GM18519 (cell line): ENCODE measurements at regions not wholly inside any gene's neighbourhood (a gene's known extent, or its start where the extent isn't known, plus 50 kb on each side); places are given as distances from the start of the nearest gene placed in this dataset.

Source experiments
- ATAC-seq: cut with Tn5 transposase; IDR thresholded peaks from one replicate; pipeline ENCODE4 v1.9.1; 2021; ENCODE audit warnings: mild to moderate bottlenecking, moderate library complexity; ENCODE audit not compliant: unreplicated experiment, low FRiP score

- no peak for ATAC-seq
Observed at GRCh38 chr2:137823196-137823595, 141.1 kb upstream of the HNMT start.

GRCh38 chr2:137824501-137824900 is 139.8 kb upstream of the HNMT start:
- no peak for ATAC-seq

- peak; percentile 96 for ATAC-seq
Observed at GRCh38 chr2:137826373-137827372, 137.6 kb upstream of the HNMT start.

- no peak for ATAC-seq
Observed at GRCh38 chr2:137828624-137829023, 135.6 kb upstream of the HNMT start.

GRCh38 chr2:137829251-137829650 is 135.0 kb upstream of the HNMT start:
- ATAC-seq = no peak

- ATAC-seq = no peak
Observed at GRCh38 chr2:137834760-137835379, 129.4 kb upstream of the HNMT start.

GRCh38 chr2:137836671-137837070 is 127.6 kb upstream of the HNMT start:
- no peak for ATAC-seq

GRCh38 chr2:137837830-137838229 is 126.4 kb upstream of the HNMT start:
- no peak for ATAC-seq

GRCh38 chr2:137838255-137839092 is 125.8 kb upstream of the HNMT start:
- ATAC-seq = peak; percentile 73

GRCh38 chr2:137842430-137842829 is 121.8 kb upstream of the HNMT start:
- no peak for ATAC-seq

- ATAC-seq = no peak
Observed at GRCh38 chr2:137842952-137843351, 121.3 kb upstream of the HNMT start.

GRCh38 chr2:137845422-137845821 is 118.9 kb upstream of the HNMT start:
- ATAC-seq = no peak

GRCh38 chr2:137846993-137847392 is 117.3 kb upstream of the HNMT start:
- ATAC-seq = no peak

- no peak for ATAC-seq
Observed at GRCh38 chr2:137847443-137847842, 116.8 kb upstream of the HNMT start.

- ATAC-seq = no peak
Observed at GRCh38 chr2:137857881-137858280, 106.4 kb upstream of the HNMT start.

GRCh38 chr2:137862651-137863050 is 101.6 kb upstream of the HNMT start:
- no peak for ATAC-seq

- peak; percentile 65 for ATAC-seq
Observed at GRCh38 chr2:137865954-137866540, 98.2 kb upstream of the HNMT start.

- no peak for ATAC-seq
Observed at GRCh38 chr2:137870682-137871081, 93.6 kb upstream of the HNMT start.

GRCh38 chr2:137872577-137872976 is 91.7 kb upstream of the HNMT start:
- ATAC-seq = no peak

- no peak for ATAC-seq
Observed at GRCh38 chr2:137873536-137874244, 90.6 kb upstream of the HNMT start.
